Activated CD4-positive, alpha-beta T cell treated with anti-CD3 and anti-CD28 coated beads, Interleukin-2, amount 10 ng/mL, durations not matched to agents 7 days and 5 days (primary cell): ENCODE measurements at regions not wholly inside any gene's neighbourhood (a gene's known extent, or its start where the extent isn't known, plus 50 kb on each side); places are given as distances from the start of the nearest gene placed in this dataset.

Source experiments
- CTCF ChIA-PET: fragments of 350-600 bp; sonication (Branson Sonifier 250); formaldehyde crosslinking; loops from one replicate; lab custom pipeline; 2021; ENCODE audit warnings: antibody characterized with exemption; lab: Charles Lee
- POLR2A ChIA-PET: fragments of 350-600 bp; sonication (Branson Sonifier 250); formaldehyde crosslinking; loops from one replicate; lab custom pipeline; 2021; ENCODE audit warnings: antibody characterized with exemption; lab: Charles Lee
- DNase-seq: peaks from one replicate; pipeline ENCODE4 v3.0.0-alpha.2; 2020
- H3K27ac Mint-ChIP-seq: one replicate; pipeline ENCODE4 v1.8.0; 2021; ENCODE audit warnings: mild to moderate bottlenecking, moderate library complexity, mixed read lengths
- H3K27me3 Mint-ChIP-seq: one replicate; pipeline ENCODE4 v1.8.0; 2021; ENCODE audit warnings: mixed read lengths
- H3K36me3 Mint-ChIP-seq: one replicate; pipeline ENCODE4 v1.8.0; 2021; ENCODE audit warnings: low read depth, mixed read lengths
- H3K4me1 Mint-ChIP-seq: one replicate; pipeline ENCODE4 v1.8.0; 2021; ENCODE audit warnings: mixed read lengths
- H3K4me3 Mint-ChIP-seq: one replicate; pipeline ENCODE4 v1.8.0; 2021; ENCODE audit warnings: mild to moderate bottlenecking, moderate library complexity, mixed read lengths
- H3K9me3 Mint-ChIP-seq: one replicate; pipeline ENCODE4 v1.8.0; 2021; ENCODE audit warnings: mixed read lengths

DNA sequence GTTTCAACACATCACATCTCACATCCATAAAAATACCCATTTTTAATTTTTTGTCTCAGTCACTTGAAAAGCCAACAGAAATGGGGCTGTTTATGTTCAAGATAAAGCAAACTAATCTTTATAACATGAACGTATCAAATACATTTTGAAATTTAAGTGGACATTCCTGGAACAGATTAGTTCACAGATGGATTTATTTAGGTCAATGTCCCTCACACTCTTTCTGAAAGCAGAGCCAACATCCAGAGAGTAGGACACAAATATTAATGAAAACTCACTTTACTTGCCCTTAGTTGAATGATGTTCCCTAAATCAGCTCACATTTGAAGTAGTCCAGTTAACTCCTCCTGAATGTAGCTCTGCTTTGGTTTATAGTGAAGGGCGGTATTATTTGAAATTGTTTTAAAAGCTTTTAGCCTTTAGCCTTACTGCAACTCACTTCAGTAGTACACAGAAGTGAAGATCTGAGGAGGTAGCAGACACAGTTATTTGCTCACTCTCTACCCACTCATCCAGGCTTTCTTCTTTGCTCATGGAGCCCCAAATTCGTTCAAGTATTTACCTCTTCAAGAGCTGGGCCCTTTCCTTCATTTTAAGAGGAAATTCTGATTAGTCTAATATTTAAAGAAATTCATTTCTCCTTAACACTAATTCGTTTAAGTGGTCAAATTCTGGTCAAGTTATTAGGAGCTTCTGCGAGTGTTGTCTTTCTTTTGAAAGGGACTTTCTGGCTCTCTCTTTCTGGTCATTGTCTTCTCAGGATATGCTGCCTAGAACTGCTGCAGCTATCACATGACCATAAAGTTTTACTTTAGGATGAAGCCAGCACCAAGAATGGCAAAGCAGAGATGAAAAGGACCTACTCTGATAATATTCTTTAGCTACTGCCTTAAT lies 180.6 kb upstream of the AGR3 start:
- peaks cover 2% of the 10 kb centered on the region for H3K9me3 Mint-ChIP-seq

DNA sequence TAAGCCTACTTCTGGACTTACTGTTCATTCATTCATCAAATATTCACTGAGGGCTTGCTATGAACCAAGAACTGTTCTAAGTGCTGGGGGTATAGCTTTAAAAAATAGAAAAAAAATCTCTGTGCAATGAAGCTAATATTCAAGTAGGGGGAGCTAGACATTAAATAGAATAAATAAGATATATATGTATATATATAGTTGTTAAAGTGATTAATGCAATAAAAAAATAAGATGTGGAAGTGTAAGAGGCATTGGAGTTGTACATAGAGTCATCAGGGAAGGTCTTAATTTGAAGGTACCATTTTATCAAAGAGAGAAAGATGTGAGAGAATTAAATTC lies 181.2 kb upstream of the AGR3 start:
- H3K27ac Mint-ChIP-seq, result no peak overlapping the region
- H3K27me3 Mint-ChIP-seq, result no peaks in the 10 kb centered on the region
- CTCF ChIA-PET, result interaction anchor here (0.6 to 1.3 kb wide), 4 partner anchors 8 to 812 kb away, joined by 3 to 4 read pairs (median 3); no protein-coding TSS in a partner anchor

More for the DNA sequence above, 180.6 kb upstream of the AGR3 start:
- DNase-seq, result no peak
- Mint-ChIP-seq H3K36me3 (peaks cover 3% of the 10 kb centered on the region), H3K27ac (no peak overlapping the region), H3K4me1 (peaks cover 20% of the 10 kb centered on the region), H3K4me3 (no peak overlapping the region), H3K27me3 (no peaks in the 10 kb centered on the region)
- ChIA-PET CTCF (interaction anchor here (0.6 to 1.3 kb wide), 4 partner anchors 7 to 811 kb away, joined by 3 to 4 read pairs (median 3); no protein-coding TSS in a partner anchor), POLR2A (interaction anchor here (0.6 kb wide), 1 partner anchor 97 kb away, joined by 3 read pairs; no protein-coding TSS in a partner anchor)

DNA sequence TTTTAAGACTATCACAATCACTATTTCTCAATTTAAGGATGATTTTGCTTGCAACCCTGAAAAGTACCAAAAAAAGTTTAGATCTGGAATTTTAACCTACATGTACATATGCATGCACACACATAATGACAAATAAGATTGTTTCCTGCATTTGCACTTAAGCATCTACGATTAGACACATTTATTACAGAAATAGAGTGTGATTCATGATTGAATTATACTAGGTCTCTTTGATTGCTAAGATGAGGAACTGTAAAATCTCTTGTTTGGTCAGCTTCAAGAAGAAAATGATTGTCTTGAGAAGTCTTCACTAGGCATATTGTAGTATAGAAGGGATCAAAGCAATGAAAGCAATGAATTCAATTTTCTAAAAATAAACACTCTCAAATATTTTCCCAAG lies 185.9 kb upstream of the AGR3 start:
- no peaks in the 10 kb centered on the region for H3K36me3 Mint-ChIP-seq
- DNase-seq, result no peak
- H3K27me3 Mint-ChIP-seq, result no peaks in the 10 kb centered on the region
- ChIA-PET CTCF (no interaction called here), POLR2A (no interaction called here)
- no peak overlapping the region for H3K27ac Mint-ChIP-seq
- peaks cover 3% of the 10 kb centered on the region for H3K4me1 Mint-ChIP-seq
- no peak overlapping the region for H3K4me3 Mint-ChIP-seq
- peaks cover 5% of the 10 kb centered on the region for H3K9me3 Mint-ChIP-seq

More for the DNA sequence above, 181.2 kb upstream of the AGR3 start:
- Mint-ChIP-seq H3K4me3 (no peak overlapping the region), H3K9me3 (peaks cover 2% of the 10 kb centered on the region), H3K4me1 (peaks cover 15% of the 10 kb centered on the region), H3K36me3 (peaks cover 3% of the 10 kb centered on the region)
- DNase-seq, result no peak
- POLR2A ChIA-PET, result interaction anchor here (0.6 kb wide), 1 partner anchor 96 kb away, joined by 3 read pairs; no protein-coding TSS in a partner anchor

DNA sequence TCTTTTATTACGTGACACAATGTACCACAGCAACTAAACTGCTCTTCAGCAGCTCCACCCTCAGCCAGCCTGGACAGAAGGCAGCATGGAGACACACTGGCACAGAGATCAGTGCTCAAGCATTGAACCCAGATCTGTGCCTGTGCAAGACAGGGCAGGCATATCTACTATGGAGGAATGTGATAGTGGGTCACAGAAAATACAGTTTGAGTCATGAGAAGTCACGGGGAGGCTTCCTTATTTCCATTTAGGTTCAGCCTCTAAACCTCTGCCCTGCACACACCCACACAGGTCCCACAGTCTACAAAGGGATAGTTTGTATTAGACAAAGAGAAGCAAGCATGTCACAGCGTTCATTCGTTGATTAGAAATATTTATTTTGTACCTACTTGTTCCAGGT lies 187.4 kb upstream of the AGR3 start:
- Mint-ChIP-seq H3K27me3 (no peaks in the 10 kb centered on the region), H3K4me3 (no peak overlapping the region), H3K27ac (no peak overlapping the region), H3K36me3 (no peaks in the 10 kb centered on the region), H3K4me1 (no peaks in the 10 kb centered on the region), H3K9me3 (peaks cover 5% of the 10 kb centered on the region)
- POLR2A ChIA-PET, result no interaction called here
- no peak for DNase-seq
- CTCF ChIA-PET, result no interaction called here

DNA sequence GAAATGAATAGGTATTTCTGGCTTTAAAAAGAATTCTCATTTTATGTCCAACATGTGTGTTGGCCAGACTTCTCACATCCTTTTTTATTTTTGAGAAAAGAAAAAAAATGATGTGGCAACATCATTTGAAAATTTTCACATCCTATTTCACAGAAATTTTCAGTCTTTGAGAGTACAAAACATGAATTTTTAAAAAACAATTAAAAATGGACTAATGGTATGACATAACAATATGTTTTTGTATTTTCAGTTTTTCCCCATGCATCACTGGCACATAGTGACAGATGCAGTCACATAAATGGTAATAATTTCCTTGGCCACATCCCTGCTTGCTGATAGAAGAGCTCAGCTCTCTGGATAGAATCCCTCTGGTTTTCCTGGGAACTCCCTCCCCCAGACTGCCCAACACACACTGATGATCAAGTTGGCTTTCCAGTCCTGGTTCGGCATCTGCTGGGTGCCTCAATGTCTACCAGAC lies 188.5 kb upstream of the AGR3 start:
- H3K4me3 Mint-ChIP-seq, result no peak overlapping the region
- no peak for DNase-seq
- H3K4me1 Mint-ChIP-seq, result no peaks in the 10 kb centered on the region
- H3K27ac Mint-ChIP-seq, result no peak overlapping the region
- POLR2A ChIA-PET, result no interaction called here
- no peaks in the 10 kb centered on the region for H3K36me3 Mint-ChIP-seq
- peaks cover 4% of the 10 kb centered on the region for H3K27me3 Mint-ChIP-seq
- peaks cover 7% of the 10 kb centered on the region for H3K9me3 Mint-ChIP-seq
- CTCF ChIA-PET, result no interaction called here

DNA sequence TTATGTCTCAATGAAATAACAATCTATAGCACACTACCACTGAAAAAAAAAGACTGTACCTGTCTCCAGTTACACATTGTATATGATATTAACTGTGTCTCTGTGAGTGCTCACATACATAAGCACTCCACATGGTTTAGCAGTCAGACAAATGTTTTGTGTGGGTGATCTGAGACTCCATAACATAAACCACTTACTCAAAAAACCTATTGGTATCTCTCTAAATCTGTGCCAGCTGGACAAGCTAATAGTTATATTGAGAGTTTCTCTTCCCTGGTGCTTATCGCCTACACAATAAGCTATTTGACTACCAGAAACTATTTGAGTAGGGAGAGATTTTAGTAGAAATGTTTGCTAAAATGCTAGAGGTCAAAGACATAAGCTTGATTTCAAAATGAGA lies 190.1 kb upstream of the AGR3 start:
- Mint-ChIP-seq H3K36me3 (no peaks in the 10 kb centered on the region), H3K27ac (no peak overlapping the region), H3K9me3 (peaks cover 5% of the 10 kb centered on the region), H3K27me3 (peaks cover 4% of the 10 kb centered on the region), H3K4me1 (no peaks in the 10 kb centered on the region), H3K4me3 (no peak overlapping the region)
- CTCF ChIA-PET, result interaction anchor here (0.8 kb wide), 1 partner anchor 11 kb away, joined by 3 read pairs; no protein-coding TSS in a partner anchor
- POLR2A ChIA-PET, result no interaction called here
- no peak for DNase-seq

DNA sequence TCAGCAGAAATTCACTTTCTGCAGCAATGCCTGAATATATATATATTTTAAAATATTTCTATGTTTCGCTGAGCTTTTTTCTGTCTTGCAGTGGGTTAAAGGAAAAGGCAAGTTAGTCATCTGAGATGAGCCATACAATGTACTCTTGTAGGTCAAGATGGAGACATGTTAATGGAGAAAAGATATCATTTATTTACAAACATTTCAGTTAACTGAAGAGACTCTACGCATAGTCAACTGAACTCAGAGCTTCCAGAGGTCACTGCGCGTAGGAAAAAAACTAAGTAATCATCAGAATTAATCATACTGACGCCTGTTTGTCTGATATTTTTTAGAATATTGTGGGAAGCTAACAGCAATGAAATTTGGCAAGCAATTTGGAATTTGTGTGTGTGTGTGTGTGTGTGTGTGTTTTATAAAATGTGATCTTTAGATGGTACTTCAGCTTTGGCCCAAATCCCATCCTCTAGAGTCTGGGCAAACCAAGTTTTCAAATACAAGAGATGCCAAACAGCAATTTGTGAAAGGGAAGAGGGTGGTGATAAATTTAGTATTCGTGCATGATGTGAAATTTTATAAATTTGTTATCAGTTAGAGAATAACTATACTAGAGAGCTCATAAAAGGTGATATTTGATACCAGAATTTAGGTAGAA lies 193.9 kb upstream of the AGR3 start:
- H3K9me3 Mint-ChIP-seq, result peaks cover 2% of the 10 kb centered on the region
- H3K36me3 Mint-ChIP-seq, result no peaks in the 10 kb centered on the region
- H3K27ac Mint-ChIP-seq, result no peak overlapping the region
- H3K4me3 Mint-ChIP-seq, result no peak overlapping the region
- peaks cover 8% of the 10 kb centered on the region for H3K27me3 Mint-ChIP-seq
- no peak for DNase-seq
- POLR2A ChIA-PET, result no interaction called here
- CTCF ChIA-PET, result interaction anchor here (1.4 kb wide), 1 partner anchor 44 kb away, joined by 3 read pairs; no protein-coding TSS in a partner anchor
- no peaks in the 10 kb centered on the region for H3K4me1 Mint-ChIP-seq

DNA sequence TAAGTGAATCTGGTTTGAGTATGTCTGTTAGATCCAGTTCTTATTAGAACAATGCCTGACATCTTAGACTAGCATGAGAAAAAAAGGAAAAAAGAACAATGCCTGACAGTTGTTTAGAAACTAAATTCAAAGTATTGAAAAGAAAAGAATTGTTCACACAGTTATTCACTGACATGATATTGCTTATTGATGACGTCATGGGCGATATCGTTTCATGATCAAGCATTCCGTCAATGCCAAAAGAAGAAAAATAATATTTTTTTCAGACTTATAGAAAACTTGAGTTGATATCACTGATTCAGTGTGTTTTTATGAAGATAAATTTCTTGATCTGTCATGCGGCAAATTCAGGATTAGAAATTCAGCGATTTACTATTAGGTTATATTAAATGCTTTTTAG lies 196.5 kb upstream of the AGR3 start:
- Mint-ChIP-seq H3K4me3 (no peak overlapping the region), H3K27me3 (peaks cover 18% of the 10 kb centered on the region), H3K27ac (no peak overlapping the region), H3K4me1 (no peaks in the 10 kb centered on the region), H3K36me3 (no peaks in the 10 kb centered on the region), H3K9me3 (peaks cover 6% of the 10 kb centered on the region)
- ChIA-PET CTCF (no interaction called here), POLR2A (no interaction called here)
- no peak for DNase-seq

DNA sequence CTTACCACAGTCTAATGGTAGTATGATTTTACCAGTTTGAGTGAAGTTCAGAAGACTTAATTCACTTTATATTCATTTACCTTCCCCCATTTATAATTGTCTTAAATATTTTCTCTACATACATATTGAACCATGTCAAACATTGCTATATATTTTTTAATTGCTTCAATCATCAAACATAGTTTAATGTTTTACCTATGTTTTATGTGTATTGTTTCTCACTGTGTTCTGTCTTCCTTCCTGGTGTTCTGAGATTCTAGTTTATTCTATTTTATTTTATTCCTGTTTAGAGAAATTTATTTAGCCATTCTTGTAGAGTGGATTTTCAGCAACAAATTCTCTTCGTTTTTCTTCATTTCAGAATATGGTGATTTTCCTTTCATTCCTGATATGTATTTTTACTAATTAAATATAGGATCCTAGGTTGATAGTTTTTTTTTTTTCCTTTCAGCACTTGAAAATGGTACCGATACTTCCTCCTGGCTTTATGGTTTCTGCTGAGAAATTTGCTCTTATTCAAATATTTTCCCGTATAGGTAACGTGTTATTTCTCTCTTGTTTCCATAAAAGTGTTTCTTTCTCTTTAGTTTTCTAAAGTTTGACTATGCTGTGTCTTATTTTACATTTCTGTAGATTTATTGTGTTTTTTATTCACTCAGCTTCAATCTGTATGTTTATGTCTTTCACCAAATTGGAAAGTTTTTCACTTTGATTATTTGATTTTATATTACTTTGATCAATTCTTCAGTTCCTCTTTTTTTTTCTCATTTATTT lies 201.8 kb upstream of the AGR3 start:
- ChIA-PET POLR2A (no interaction called here), CTCF (interaction anchor here (0.7 kb wide), 1 partner anchor 696 kb away, joined by 3 read pairs; no protein-coding TSS in a partner anchor)
- no peak overlapping the region for H3K4me3 Mint-ChIP-seq
- H3K27me3 Mint-ChIP-seq, result peaks cover 13% of the 10 kb centered on the region
- no peak overlapping the region for H3K27ac Mint-ChIP-seq
- no peaks in the 10 kb centered on the region for H3K36me3 Mint-ChIP-seq
- DNase-seq, result no peak
- no peaks in the 10 kb centered on the region for H3K4me1 Mint-ChIP-seq
- peaks cover 4% of the 10 kb centered on the region for H3K9me3 Mint-ChIP-seq

DNA sequence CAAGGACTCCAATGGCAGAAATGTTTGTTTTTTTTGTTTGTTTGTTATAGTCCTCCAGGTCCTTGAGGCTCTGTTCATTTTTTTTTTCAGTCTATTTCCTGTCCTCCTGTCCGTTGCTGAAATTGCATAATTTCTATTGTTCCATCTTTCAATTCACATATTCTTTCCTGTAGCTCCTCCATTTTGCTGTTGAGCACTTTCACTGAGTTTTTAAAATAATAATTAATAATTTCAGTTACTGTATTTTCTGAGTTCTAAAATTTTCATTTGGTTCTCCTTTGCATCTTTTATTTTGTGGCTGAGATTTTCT lies 202.3 kb upstream of the AGR3 start:
- Mint-ChIP-seq H3K4me3 (no peak overlapping the region), H3K9me3 (peaks cover 4% of the 10 kb centered on the region), H3K27me3 (peaks cover 10% of the 10 kb centered on the region), H3K4me1 (no peaks in the 10 kb centered on the region), H3K36me3 (no peaks in the 10 kb centered on the region), H3K27ac (no peak overlapping the region)
- ChIA-PET CTCF (interaction anchor here (0.7 kb wide), 1 partner anchor 696 kb away, joined by 3 read pairs; no protein-coding TSS in a partner anchor), POLR2A (no interaction called here)
- DNase-seq, result no peak

DNA sequence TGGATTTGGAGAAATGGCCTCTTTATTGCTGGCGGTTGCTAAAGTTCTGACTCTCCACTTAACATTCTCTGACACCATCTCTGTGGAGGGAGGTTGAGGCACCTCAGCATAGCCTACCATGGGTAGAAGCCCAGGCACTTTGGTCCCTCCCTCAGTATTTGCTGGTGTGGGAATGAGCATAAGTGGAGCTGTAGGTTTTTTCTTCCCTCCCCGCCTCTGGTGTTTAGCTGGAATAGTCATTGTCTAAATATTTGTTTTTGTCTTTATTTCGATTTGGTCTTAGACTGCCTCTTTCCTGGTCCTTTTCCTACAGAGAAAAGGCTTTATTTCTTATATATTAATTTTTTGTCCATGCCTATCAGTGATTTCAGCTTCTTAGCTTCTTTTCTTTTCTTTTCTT lies 203.4 kb upstream of the AGR3 start:
- Mint-ChIP-seq H3K36me3 (no peaks in the 10 kb centered on the region), H3K4me1 (no peaks in the 10 kb centered on the region), H3K27me3 (peaks cover 10% of the 10 kb centered on the region), H3K4me3 (no peak overlapping the region), H3K27ac (no peak overlapping the region), H3K9me3 (peaks cover 4% of the 10 kb centered on the region)
- CTCF ChIA-PET, result interaction anchor here (0.6 kb wide), 1 partner anchor 46 kb away, joined by 3 read pairs; no protein-coding TSS in a partner anchor
- no peak for DNase-seq
- POLR2A ChIA-PET, result no interaction called here

DNA sequence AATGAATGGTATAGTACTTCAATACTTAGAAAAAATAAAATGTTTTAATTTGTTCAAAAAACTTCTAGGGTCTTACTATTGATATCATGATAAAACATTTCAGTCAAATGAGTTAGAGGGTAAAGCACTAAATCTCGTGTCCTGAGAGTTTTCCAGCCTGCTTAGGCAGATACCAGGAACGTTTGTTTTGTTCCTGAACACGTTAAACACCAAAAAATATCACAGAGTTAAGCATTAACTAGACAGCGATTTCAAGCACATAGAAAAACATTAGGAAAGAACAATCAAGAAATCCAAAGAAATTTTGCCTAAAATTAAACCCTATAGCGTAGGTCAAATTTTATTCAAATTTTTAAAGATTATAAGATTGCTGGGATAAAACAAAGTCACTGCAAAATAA lies 204.6 kb upstream of the AGR3 start:
- no peak overlapping the region for H3K27ac Mint-ChIP-seq
- no peak overlapping the region for H3K4me3 Mint-ChIP-seq
- H3K27me3 Mint-ChIP-seq, result peaks cover 7% of the 10 kb centered on the region
- DNase-seq, result no peak
- no peaks in the 10 kb centered on the region for H3K4me1 Mint-ChIP-seq
- CTCF ChIA-PET, result no interaction called here
- POLR2A ChIA-PET, result no interaction called here
- no peaks in the 10 kb centered on the region for H3K36me3 Mint-ChIP-seq
- peaks cover 4% of the 10 kb centered on the region for H3K9me3 Mint-ChIP-seq
